PFSK-1 (cell line): ENCODE measurements at regions not wholly inside any gene's neighbourhood (a gene's known extent, or its start where the extent isn't known, plus 50 kb on each side); places are given as distances from the start of the nearest gene placed in this dataset.

Experiments
- FOXP2 ChIP-seq: optimal IDR thresholded peaks from 2 replicates; pipeline ENCODE3; 2011; ENCODE audit warnings: borderline replicate concordance, control low read depth, inconsistent platforms; ENCODE audit not compliant: insufficient read depth; ENCODE audit errors: extremely low read length, extremely low read depth
- POLR2AphosphoS5 ChIP-seq: IDR thresholded peaks from 2 replicates; pipeline ENCODE4 v1.6.1; 2012; ENCODE audit warnings: low read depth, mild to moderate bottlenecking, control low read depth, low read length, moderate library complexity
- REST ChIP-seq, 2 experiments: IDR thresholded peaks; 2 replicates each; pipeline versions ENCODE4 v1.6.1 to v1.8.0; 2011 to 2012; ENCODE audit warnings: low read depth in 2 of 2, low read length in 2 of 2, control low read depth in 1 of 2, inconsistent platforms in 1 of 2, mild to moderate bottlenecking in 1 of 2, moderate library complexity in 1 of 2; ENCODE audit not compliant: insufficient read depth in 1 of 2
- SIN3A ChIP-seq: IDR thresholded peaks from 2 replicates; pipeline ENCODE4 v1.6.1; 2012; ENCODE audit warnings: mild to moderate bottlenecking, low read length, moderate library complexity, borderline replicate concordance; ENCODE audit not compliant: insufficient read depth
- TAF1 ChIP-seq: IDR thresholded peaks from 2 replicates; pipeline ENCODE4 v1.6.1; 2012; ENCODE audit warnings: low read length, control low read depth, borderline replicate concordance; ENCODE audit not compliant: insufficient read depth

DNA sequence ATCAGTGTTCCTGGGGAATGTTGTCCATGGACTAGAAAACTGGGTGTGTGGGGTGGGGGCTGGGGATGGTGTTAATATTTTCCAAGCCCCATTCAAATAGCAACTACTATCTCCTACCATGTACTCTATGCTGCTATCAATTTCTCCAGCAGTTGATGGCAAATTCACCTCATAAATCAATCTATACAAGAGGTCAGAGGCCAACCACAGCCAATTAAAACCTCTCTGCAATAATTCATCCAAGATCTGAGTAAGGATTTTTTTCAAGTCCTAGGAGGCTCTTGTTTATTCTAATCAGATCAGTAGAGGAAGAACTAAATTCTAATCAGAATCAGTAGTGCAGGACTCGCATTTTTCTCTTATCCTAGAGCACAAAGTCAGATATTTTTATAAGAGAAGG is 73.4 kb upstream of the WT1 start:
- TF ChIP-seq TAF1, result no peak
- TF ChIP-seq FOXP2, result no peak

DNA sequence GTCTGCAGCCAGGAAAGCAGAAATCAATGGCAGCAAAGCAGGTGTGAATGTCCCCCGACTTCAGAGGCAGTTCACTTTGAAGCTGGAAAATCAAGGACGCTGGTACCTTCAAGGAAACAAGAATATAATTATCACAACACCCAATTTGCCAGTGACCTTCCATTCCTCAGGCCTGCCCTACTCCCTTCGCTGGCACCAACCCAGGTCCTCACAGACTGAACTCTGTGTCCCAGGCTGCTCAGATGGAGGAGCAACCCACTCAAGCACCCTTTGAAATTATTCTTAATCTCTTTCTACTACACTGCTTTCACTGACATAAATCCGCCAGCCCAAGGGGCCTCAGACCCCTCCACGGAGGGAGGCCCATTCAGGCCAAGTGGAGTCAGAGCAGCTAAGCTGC is 64.7 kb upstream of the WT1 start:
- TF ChIP-seq SIN3A (no peak), TAF1 (no peak), FOXP2 (no peak), POLR2AphosphoS5 (no peak), REST (IDR thresholded peaks at IDR 0.05; ENCODE audit: insufficient read depth in 1 of 2, low read depth in 2 of 2, low read length in 2 of 2) (no peak)

DNA sequence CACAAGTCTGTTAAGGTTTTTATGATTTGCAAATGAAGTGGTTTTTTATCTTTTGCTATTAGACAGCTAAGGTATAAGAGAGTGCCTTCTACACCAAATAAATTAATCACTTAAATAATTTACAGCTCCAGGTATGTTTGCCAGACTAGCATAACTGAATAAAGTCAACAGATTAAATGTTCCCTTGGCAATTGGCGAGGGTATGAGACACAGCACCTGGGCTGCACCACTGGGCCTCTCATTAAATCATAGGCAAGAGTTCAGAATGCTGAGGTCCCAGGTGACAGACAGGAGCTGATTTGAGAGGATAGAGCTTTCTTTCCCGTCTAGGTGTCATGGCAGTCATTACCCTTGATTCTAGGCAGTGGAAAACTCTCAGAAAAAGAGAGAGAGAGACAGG is 62.6 kb upstream of the WT1 start:
- no peak for TF ChIP-seq REST (IDR thresholded peaks at IDR 0.05; ENCODE audit: insufficient read depth in 1 of 2, low read depth in 2 of 2, low read length in 2 of 2)
- TF ChIP-seq POLR2AphosphoS5, result no peak
- TF ChIP-seq SIN3A, result no peak
- TF ChIP-seq TAF1, result no peak
- TF ChIP-seq FOXP2, result no peak

DNA sequence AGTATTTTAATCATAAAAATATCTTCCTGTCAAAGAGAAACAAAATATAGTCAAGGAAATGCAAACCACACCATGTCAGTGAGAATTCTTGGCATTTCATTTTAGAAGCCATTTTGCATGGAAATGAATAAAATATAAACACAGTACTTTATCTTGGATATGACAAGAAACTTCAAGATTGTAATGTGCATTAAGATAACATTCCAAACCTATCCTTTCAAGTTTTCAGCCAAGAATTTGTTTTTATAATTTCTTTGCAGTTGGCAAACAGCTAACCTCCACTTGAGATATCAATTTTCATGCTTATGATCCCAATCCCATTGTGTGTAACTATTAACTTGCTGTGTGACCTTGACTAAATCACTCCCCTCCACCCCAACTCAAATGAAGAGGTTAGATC is 59.3 kb upstream of the WT1 start:
- TF ChIP-seq POLR2AphosphoS5 (no peak), SIN3A (no peak), REST (IDR thresholded peaks at IDR 0.05; ENCODE audit: insufficient read depth in 1 of 2, low read depth in 2 of 2, low read length in 2 of 2) (no peak), TAF1 (no peak), FOXP2 (no peak)

DNA sequence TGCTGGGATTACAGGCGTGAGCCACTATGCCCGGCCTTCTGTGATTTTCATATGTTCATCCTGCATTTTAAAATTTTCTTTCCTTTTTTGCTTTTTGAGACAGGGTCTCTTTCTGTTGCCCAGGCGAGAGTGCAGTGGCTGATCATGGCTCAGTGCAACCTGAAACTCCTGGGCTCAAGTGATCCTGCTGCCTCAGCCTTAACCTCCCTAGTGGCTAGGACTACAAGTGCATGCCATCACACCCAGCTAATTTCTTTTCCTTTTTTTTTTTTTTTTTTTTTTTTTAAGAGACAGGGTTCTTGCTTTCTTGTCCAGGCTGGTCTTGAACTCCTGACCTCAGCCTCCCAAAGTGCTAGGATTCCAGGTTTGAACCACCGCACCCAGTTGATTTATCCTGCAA is 54.1 kb upstream of the WT1 start:
- no peak for TF ChIP-seq TAF1

- no peak for TF ChIP-seq POLR2AphosphoS5
- TF ChIP-seq REST (IDR thresholded peaks at IDR 0.05; ENCODE audit: insufficient read depth in 1 of 2, low read depth in 2 of 2, low read length in 2 of 2), result no peak
- no peak for TF ChIP-seq TAF1
- no peak for TF ChIP-seq SIN3A
- no peak for TF ChIP-seq FOXP2
Measured at GRCh38 chr11:32487270-32487669, 51.9 kb upstream of the WT1 start.
